HG02798 (cell line): ENCODE measurements at regions not wholly inside any gene's neighbourhood (a gene's known extent, or its start where the extent isn't known, plus 50 kb on each side); places are given as distances from the start of the nearest gene placed in this dataset.

ENCODE experiments used
- ATAC-seq: cut with Tn5 transposase; IDR thresholded peaks from one replicate; pipeline ENCODE4 v1.9.1; 2021; ENCODE audit warnings: mild to moderate bottlenecking; ENCODE audit not compliant: unreplicated experiment, poor library complexity

DNA sequence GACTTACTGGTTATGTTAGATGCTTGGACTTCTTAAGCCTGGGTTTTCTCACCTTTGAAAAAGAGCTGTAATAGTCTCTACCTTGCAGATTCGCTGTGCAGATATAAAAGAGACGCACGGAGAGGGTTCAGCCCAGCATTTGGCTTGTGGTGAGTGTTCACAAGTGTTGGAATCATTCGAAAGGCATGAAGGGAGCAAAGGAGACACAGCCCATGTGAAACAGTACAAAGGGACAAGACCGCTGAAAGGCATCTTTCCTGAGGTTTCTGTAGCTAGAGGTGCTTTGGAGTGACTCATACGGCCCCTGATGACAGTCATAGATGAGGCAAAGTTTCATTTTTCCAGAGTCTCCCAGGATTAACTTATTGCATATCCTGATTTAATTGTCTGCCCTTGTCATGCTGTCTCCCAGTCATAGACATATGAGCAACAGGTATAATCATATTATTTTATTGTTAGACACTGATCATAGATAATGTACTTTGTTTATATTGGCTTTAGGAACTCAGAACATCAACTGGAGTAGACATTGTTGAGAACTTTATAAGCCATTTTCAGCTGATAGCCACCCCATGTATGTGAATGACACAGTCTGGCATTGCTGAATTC is 171.1 kb downstream of the ADRA2A start:
- ATAC-seq = no peak

DNA sequence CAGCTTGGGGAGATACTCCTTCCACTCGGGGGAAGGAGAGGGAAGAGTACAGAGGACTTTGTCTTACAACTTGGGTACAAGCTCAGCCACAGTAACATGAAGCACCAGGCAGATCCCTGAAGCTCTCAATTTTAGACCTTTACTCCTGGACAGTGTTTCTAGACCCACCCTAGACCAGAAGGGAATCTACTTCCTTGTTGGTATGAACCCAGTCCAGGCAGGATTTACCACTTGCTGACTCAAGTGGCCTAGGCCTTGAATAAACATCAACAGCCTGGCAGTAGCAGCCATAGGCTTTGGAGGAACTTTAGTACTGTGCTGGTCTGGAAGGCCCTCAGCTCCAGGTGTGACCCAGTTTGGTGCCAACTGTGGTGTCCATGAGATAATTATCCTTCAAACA is 173.1 kb downstream of the ADRA2A start:
- no peak for ATAC-seq

DNA sequence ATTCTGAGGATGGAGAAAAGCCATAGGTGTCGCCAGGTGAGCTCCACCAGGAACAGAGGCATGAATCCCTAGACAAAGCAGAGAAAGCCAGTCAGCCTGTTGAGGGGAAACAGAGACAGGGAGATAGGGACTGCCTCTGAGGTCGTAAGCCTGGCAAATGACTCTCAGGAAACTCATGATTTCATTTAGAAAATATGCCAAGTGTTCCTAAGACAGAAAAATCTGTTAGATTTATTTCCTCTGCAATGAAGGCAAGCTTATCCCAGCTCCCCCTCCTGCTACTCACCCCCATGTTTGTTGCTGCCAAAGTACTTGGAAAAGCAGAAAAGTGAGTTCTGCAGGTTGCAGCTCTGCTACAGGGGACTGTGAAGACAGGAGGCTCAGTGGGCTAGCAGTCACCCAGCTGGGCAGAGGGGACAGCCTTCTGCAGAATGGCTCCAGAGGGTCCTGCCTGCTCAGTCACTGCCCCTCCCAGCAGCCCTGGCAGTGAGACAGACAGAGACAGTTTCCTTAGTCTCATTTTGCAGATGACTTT is 184.3 kb downstream of the ADRA2A start:
- no peak for ATAC-seq

DNA sequence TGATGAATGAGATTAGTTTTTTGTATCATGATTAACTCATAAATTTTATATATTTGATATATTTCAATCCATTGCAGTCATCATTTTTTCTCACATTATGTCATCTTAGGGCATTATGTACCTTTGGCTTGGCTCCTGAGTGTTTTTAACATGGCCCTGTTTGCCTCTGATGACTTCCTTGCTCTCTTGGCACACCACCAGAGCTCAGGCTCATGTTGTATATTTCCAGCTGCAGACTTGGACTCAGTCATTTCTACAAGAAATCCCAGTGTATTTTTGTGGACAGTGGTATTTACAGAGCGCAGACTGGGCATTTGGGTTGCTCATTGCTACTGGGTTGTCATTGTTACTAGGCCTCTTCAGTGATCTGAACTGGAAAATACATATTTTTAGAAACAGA is 188.5 kb downstream of the ADRA2A start:
- no peak for ATAC-seq

DNA sequence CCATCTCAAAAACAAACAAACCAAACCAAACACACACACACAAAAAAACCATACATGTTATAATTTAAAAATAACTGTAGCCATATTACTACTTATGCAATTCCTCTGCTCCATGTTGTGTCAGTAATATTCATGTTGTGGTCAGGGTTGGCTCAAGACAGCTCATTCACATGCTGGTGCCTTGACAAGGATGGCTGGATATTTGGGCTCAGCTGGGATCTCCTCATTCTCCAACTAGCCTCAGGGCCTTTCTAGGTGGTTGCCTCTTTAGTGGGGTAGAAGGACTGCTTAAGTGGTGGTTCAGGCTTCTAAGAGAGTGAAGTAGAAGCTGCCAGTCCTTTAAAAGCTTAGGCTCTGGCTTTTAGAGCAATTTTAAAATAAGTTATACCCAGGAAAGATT is 189.3 kb downstream of the ADRA2A start:
- ATAC-seq = no peak

DNA sequence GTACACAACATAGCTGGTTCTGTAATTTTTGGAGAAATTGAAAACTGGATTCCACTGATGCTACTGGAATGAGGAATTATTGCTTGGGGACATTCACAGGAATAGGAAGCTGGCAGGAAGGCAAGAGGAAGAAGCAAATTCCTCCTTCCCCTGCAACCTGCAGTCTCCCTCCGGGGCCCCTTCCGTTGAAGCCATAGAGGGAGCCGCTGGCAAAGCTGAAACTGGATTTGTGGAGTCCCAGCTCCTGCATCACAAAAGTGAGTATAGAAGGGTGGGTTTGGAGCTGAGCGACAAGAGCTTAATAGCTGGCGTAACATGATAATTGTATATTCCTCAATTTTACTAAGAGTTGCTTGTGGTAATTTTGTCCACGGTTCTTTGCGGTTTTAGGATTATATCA is 190.8 kb downstream of the ADRA2A start:
- no peak for ATAC-seq

DNA sequence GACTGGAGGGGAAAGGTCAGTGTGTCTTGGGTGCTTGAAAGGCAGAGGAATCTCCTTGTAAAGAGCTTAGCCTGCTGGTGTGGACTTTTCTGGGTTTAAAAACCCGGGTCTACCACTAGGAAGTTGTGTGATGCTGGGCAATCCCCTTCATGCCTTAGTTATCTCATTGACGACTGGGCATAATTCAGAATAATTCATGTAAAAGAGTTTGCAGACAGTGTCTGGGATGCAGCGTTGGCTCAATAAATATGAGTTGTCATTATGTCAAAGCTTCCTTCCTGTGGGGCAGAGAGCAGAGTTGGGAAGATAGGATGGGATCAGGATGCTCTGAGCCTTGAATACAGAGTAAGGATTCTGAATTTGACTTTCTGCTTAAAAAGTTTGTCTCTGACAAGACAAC is 196.4 kb downstream of the ADRA2A start:
- ATAC-seq = no peak

DNA sequence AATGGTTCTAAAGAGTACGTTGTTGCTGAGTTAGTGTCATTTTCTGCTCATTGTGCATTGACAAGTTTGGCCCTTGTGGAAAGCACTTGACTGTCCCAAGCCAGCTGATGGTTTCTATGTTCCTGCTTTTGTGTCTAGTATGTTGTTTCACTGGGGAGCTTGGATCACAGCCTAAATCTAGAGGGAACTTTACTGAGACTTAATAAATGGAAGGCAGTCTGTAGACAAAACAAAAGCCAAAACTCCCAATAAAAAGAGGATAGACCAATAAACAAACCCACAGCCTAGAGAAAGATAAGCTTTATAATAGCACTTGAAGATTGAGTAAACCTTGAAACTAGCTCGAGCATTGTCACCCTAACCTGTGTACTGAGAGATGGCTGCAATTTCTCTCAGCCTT is 196.8 kb downstream of the ADRA2A start:
- no peak for ATAC-seq

DNA sequence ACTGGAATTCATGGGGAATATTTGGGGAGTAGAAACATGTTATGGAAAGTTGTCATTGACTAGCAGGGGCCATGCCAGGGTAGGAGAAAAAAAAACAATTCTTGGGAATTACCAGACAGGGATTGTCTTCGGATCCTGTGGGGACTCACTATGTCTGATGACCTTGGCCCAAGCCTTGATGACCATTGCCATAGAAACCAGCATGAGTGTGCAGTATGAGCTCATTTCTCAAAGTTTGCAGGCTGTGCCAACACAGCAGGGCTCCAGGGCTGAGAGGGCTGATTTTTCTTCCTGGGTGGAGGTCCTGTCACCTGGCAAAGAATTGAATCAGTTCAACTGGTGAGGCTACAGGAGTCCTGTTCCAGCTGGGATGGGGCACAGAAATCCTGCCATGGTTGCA is 198.3 kb downstream of the ADRA2A start:
- ATAC-seq = no peak

DNA sequence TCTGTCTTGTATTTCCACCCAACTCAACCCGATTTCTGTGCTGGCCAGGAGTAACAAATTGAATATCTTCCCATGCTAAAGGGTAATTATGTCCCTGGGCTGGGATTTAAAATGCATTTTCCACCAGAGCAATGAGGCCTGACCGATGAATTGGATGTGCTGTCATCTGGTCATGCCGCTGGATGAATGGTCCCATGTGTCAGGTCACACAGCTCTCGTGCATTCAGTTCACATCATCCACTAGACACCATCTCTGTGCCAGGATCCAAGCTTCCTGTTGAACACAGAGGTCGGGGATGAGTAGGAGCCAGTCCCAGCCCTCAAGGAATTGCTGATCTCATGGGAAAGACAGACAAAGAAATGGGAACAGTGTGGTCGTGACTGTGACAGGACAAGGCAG is 200.8 kb downstream of the ADRA2A start:
- no peak for ATAC-seq

DNA sequence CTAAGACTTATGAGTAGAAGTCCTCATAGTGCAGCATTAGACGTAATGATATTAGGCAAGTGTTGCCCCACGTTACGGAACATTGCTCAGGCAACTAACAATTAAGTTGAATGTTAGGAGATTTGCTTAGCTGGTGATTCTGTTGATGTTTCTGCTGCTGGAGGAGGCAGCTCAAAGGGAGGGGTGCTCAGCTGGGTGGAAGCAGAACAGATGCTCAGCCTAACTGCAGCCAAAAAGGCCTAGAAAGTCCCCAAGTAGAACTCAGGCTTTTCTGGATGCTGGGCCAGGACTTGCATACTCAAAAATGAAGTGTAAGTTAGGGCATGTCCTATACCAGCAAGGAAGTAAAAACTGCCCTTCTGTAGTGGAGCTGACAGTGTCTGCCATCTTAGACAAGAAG is 201.4 kb downstream of the ADRA2A start:
- no peak for ATAC-seq

DNA sequence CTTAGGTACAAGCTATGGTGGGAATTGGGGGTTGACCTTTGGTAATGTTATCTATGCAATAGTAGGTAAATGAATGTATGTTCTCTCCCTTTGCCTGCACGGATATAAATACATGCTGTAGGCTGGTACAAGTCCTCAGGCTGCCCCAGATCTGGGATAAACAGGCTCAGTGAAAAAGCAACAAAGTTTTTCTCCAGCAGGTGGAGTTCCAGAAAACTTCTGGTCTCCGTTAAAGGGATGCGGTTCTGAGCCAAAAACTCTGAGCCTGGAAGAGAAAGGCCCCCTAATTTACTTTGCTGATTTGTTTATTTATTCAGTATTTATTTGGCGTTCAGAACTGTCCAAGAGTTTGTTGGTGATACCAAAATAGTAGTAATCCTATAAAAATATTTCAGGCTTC is 204.7 kb downstream of the ADRA2A start:
- no peak for ATAC-seq

DNA sequence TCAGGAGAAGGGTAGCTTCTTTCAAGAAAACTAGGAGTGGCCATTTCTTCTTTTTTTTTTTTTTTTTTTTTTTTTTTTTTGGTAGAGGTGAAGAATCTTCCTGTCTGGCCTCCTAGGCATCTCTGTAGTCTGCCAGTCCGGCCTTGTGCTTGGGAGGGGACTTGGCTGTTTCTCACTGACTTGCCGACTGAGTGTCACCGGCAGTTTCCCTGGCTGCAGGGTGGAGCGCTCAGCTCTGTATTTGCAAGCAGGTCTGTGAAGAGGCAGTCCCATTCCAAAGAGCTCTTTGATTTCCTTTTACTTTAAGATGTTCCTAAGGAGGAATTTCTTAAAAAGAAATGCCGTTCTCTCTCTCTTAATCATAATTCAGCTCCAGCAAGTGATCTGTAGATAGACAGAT is 212.6 kb downstream of the ADRA2A start:
- ATAC-seq = no peak

DNA sequence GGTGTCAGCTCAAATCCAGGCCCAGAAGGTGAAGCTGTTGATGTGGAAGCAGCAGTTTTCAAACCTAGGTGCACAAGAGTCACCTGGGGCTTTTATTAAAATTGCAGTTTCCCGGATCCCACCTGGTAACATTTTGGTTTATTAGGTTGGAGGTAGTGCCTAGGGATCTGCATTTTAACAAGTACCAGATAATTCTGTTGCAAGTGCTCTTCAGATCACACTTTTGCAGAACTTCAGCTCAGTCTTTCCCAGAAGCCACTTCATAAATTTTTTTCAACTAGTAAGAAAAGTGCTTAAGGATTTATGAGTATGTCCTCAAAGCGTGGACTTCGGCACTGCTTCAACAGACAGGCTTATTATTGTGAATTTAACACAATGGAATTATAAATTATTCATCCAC is 213.8 kb downstream of the ADRA2A start:
- no peak for ATAC-seq

DNA sequence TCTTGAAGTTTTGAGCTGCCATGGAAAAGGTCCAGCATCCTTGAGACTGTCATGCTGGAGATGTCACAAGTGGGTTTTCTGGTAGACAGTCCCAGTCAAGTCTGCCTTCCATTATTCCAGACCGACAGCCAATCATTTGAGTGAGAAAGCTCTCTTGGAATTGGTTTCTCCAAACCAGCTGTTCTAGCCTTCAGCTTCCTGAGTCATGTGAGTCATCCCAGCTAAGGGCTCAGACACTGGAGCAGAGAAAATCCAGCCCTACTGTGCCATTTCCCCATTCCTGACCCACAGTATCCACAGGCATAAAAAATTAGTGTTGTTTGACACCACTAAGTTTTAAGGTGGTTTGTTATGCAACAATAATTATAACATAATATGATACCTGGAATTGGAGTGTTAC is 219.0 kb downstream of the ADRA2A start:
- no peak for ATAC-seq

DNA sequence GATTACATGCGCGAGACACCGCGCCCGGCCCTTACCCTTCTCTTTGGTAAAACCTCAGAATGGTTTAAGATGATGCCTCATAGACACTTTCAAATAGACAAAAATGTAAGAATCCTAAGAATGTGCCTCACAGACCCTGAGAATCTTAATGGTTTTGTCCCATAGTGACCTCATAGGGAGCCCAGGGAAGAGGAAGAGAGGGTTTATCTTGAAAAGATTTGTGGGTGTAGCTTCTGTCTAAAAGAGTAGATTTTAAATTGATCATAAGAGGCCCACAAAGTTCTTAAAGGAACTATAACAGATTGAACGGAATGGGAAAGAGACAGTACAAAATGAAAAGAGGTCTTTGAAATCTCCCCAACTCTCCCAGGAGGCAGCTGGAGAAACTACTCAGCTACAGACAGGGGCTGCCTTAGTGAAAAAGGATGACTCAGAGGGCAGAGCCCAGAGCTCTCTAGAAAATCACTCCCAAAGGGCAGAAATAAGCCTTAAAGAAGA is 220.6 kb downstream of the ADRA2A start:
- no peak for ATAC-seq

DNA sequence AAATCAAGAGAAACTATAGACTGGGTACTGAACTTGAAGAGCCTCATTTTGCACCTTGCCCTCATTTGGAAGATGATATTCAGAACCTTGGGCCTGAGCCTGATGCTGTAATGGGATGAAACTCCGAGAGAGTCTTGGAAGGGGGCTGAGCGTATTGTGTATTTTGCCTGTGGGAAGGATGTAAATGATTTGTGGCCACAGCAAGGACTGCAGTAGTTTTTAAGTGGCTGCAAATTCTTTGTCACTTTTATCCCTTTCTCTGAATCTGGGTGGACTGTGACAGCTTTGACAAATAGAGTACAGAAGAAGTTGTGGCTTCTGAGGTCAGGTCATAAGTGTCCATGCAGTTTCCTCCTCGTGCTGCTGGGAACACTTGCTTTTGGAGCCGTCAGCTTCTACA is 221.2 kb downstream of the ADRA2A start:
- no peak for ATAC-seq

DNA sequence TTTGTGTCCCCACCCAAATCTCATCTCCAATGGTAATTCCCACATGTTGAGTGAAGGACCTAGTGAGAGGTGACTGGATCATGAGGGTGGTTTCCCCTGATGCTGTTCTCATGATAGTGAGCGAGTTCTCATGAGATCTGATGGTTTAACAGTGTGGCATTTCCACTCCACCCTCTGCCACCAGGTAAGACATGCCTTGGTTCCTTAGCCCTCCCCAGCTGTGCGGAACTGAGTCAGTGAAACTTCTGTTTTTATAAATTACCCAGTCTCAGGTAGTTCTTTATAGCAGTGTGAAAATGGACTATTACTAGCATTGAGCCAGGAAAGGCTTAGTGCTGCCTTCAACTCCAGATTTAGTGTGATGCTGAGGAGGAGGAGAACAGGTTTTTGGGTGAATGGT is 222.2 kb downstream of the ADRA2A start:
- no peak for ATAC-seq

DNA sequence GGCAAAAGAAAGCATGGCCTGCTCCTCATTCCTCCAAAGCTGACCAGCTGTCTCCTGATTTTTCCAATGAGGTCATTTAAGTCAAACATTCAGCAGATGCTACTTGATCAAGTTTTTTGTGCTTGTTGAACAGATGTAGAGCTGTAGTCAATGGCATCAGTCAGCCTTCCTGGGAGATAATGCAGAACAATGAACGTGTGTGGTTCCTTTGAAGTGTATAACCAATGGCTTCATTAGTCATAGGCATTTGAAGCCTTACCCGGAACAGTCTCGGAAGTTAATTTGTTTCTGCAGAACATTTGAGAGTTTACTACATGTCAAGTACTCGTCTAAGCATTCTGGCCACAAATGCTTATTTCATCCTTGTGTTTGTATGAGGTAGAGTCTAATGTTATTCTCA is 227.1 kb downstream of the ADRA2A start:
- no peak for ATAC-seq

DNA sequence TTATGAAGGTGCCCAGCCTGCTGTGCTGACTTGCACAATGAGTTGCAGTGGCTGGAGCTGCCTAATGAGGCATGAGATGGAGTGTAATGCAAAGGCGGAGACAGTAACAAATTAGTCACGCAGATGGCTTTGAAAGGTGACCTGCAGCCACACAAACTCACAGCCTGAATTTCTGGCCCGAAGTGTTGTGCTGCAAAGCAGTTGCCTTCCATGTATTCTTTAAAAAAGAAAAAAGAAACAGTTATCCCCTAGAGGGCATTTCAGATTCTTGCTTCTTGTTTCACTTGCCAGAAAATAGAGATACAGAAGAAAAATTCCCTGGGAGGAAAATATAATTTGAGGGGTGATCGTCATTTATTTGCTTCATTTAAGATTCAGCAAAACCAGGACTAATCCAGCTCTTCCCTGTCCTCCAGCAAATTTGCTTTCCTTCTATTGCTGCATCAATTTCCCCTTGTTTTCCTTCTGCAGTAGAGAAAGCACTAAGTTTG is 239.9 kb downstream of the ADRA2A start:
- ATAC-seq = no peak

DNA sequence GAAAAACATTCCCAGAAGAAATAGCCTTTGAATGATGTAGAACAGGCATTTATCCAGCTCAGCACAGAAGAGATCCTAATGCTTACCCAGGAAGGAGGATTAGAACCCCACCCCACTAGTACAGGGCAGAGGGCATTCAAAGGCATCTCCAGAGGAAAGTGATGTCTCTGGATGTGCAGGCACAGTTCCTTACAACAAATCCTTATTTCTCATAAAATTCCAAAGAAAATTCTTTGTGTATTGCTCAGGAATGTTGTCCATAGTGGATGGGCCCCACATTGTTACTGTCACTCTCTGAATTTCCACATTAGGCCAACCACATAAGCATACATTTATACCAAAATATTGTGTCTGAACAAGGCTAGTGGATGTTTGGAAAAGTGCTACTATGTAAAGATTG is 243.0 kb downstream of the ADRA2A start:
- no peak for ATAC-seq

DNA sequence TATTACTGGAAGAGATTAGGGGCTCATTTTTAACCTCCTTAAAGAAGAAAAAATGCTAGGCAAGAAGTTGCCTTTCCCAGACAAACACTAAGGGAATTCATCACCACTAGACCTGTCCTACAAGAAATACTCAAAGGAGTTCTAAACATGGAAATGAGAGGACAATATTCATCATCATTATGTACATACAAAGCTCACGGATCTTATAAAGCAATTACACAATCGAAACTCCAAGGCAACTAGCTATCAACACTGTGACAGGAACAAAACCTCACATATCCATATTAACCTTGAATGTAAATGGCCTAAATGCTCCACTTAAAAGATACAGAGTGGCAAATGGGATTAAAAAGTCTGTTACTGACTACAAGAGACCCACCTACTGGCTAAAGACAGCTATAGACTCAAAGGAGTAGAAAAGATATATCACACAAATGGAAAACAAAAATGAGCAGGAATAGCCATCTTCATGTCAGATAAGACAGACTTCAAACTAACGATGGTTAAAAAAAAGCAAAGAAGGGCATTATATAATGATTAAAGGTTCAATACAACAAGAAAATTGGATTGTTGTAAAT is 246.6 kb downstream of the ADRA2A start:
- no peak for ATAC-seq
